A549 (cell line): ENCODE measurements at regions not wholly inside any gene's neighbourhood (a gene's known extent, or its start where the extent isn't known, plus 50 kb on each side); places are given as distances from the start of the nearest gene placed in this dataset.

Experiments
- ATAC-seq, 2 experiments: fragments of 200-7000 bp in 1 of 2; fragments of >200 bp in 1 of 2; cut with Nextera tagmentation in 1 of 2; cut with Tn5 transposase in 1 of 2; 3 replicates each; pipeline versions ENCODE4 v1.8.0 to v1.9.1; 2018 to 2020; ENCODE audit warnings: mild to moderate bottlenecking in 1 of 2, moderate library complexity in 1 of 2
- CTCF ChIA-PET: fragments of 300-600 bp; sonication (Branson Sonifier 250); formaldehyde crosslinking; extraction: SDS; loops from one replicate; lab custom pipeline; 2021; ENCODE audit warnings: antibody characterized with exemption, inconsistent platforms; lab: Yijun Ruan, JAX
- POLR2A ChIA-PET: fragments of 350-600 bp; formaldehyde crosslinking; extraction: SDS; loops from one replicate; lab custom pipeline; 2021; ENCODE audit warnings: antibody characterized with exemption, inconsistent platforms; lab: Yijun Ruan, JAX
- DNase-seq, 2 experiments: peaks; one replicate each; pipeline versions ENCODE4 v3.0.0 to v3.0.0-alpha.2; 2011 to 2016; ENCODE audit warnings: low read depth in 1 of 2, low spot score in 1 of 2
- FAIRE-seq: peaks from 2 replicates; lab custom pipeline; 2011; peaks lifted over from hg19 to GRCh38; lab: Jason Lieb, UNC
- H3K27ac ChIP-seq, 2 experiments: fragments of >200 bp; sonication (Bioruptor Twin); formaldehyde crosslinking; 3 replicates each; pipeline ENCODE4 v1.5.1; 2016 to 2017
- H3K4me1 ChIP-seq: fragments of >200 bp; sonication (Bioruptor Twin); formaldehyde crosslinking; 3 replicates; pipeline ENCODE4 v1.6.1; 2016
- H3K4me2 ChIP-seq: fragments of >200 bp; sonication (Bioruptor Twin); formaldehyde crosslinking; 3 replicates; pipeline ENCODE4 v1.6.1; 2016
- H3K4me3 ChIP-seq: fragments of >200 bp; sonication (Bioruptor Twin); formaldehyde crosslinking; 3 replicates; pipeline ENCODE4 v1.5.1; 2016
- H3K9me3 ChIP-seq: fragments of >200 bp; sonication (Bioruptor Twin); formaldehyde crosslinking; 3 replicates; pipeline ENCODE4 v1.6.1; 2016
- CBX2 ChIP-seq: fragments of 200-600 bp; sonication (generic); IDR thresholded peaks from 2 replicates; pipeline ENCODE4 v1.6.1; 2016; ENCODE audit warnings: low read depth, mild to moderate bottlenecking, borderline replicate concordance
- CEBPB ChIP-seq, 2 experiments: fragments of >200 bp in 1 of 2; sonication (Bioruptor Twin) in 1 of 2; formaldehyde crosslinking in 1 of 2; IDR thresholded peaks; 2 replicates each; pipeline ENCODE4 v1.6.1; 2012 to 2016
- EHF ChIP-seq: fragments of 250-450 bp; sonication (Bioruptor Pico); IDR thresholded peaks from 2 replicates; pipeline ENCODE4 v1.5.0; 2020; ENCODE audit warnings: mild to moderate bottlenecking
- ESRRA ChIP-seq: fragments of 150-350 bp; IDR thresholded peaks from 2 replicates; pipeline ENCODE4 v1.6.1; 2014; ENCODE audit warnings: mild to moderate bottlenecking, low read length, borderline replicate concordance
- GATA3 ChIP-seq: IDR thresholded peaks from 2 replicates; pipeline ENCODE4 v1.6.1; 2012; ENCODE audit warnings: borderline replicate concordance
- HEYL ChIP-seq: fragments of 250-450 bp; sonication (Bioruptor Pico); IDR thresholded peaks from 2 replicates; pipeline ENCODE4 v1.8.0; 2021; ENCODE audit warnings: mild to moderate bottlenecking, moderate library complexity
- KDM1A ChIP-seq: fragments of 200-600 bp; sonication (generic); IDR thresholded peaks from 2 replicates; pipeline ENCODE4 v1.6.1; 2016; ENCODE audit warnings: low read depth, mild to moderate bottlenecking
- MAFK ChIP-seq: fragments of 450-650 bp; IDR thresholded peaks from 2 replicates; pipeline ENCODE4 v1.6.1; 2014; ENCODE audit not compliant: partially characterized antibody
- PHF8 ChIP-seq: fragments of 200-600 bp; sonication (generic); IDR thresholded peaks from 2 replicates; pipeline ENCODE4 v1.6.1; 2016; ENCODE audit warnings: low read depth, mild to moderate bottlenecking, antibody characterized with exemption, moderate library complexity, borderline replicate concordance
- POLR2AphosphoS2 ChIP-seq: conservative IDR thresholded peaks from 2 replicates; pipeline ENCODE4 v1.6.1; 2012; ENCODE audit warnings: low read length, improper control_type of control experiment, inconsistent platforms
- RARB ChIP-seq: fragments of 250-450 bp; sonication (Bioruptor Pico); IDR thresholded peaks from 2 replicates; pipeline ENCODE4 v1.8.0; 2021; ENCODE audit warnings: mild to moderate bottlenecking, moderate library complexity
- RCOR1 ChIP-seq: fragments of 150-350 bp; IDR thresholded peaks from 2 replicates; pipeline ENCODE4 v1.6.1; 2014; ENCODE audit warnings: antibody characterized with exemption, low read length, low read depth
- RFX5 ChIP-seq: fragments of 450-650 bp; IDR thresholded peaks from 2 replicates; pipeline ENCODE4 v1.7.1; 2014; ENCODE audit warnings: antibody characterized with exemption, mild to moderate bottlenecking, moderate library complexity
- SREBF2 ChIP-seq: fragments of 450-650 bp; IDR thresholded peaks from 2 replicates; pipeline ENCODE4 v1.6.1; 2014; ENCODE audit warnings: mild to moderate bottlenecking, moderate library complexity
- ZNF302 ChIP-seq: fragments of 250-450 bp; sonication (Bioruptor Pico); IDR thresholded peaks from 2 replicates; pipeline ENCODE4 v1.9.0; 2021; ENCODE audit warnings: inconsistent platforms, mild to moderate bottlenecking, moderate library complexity
- WGBS: methylation state at CpG from one replicate; pipeline ENCODE4 v1.1.6; 2017; ENCODE audit errors: missing lambda C conversion rate; 5-methylcytosine and 5-hydroxymethylcytosine counted together
- TF ChIP-seq, protein P1 (sequence below): fragments of 200-600 bp; sonication (generic); IDR thresholded peaks from 2 replicates; pipeline ENCODE4 v1.6.1; 2016; ENCODE audit warnings: antibody characterized with exemption, mild to moderate bottlenecking, moderate library complexity
- TF ChIP-seq, protein P2 (sequence below): fragments of 450-650 bp; IDR thresholded peaks from 2 replicates; pipeline ENCODE4 v1.6.1; 2014; ENCODE audit warnings: antibody characterized with exemption
- TF ChIP-seq, protein P3 (sequence below): fragments of 150-350 bp; IDR thresholded peaks from 2 replicates; pipeline ENCODE4 v1.6.1; 2014; ENCODE audit warnings: low read depth, mild to moderate bottlenecking, low read length

DNA sequence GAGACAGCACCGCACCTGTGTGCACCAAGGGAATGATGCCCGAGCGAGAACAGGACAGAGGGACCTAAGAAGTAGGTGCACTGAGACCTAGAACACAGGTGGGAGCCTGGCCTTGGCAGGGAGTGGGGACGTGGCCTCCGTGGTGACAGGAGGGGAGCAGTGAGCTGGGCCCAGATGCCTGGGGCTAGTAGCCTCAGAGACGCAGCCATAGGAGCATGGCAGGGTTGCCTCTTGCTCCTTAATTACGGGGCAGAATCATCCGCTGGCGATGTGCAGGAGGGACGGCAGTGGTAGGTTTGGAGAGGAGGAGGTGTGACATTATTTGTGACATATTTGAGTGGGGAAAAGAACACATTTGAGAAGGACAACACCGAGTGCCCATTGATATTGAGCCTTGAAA is 57.0 kb upstream of the HPCAL1 start:
- no peaks in the 10 kb centered on the region for H3K4me1 ChIP-seq
- H3K27ac ChIP-seq = no peak overlapping the region
- CTCF ChIA-PET = interaction anchor here (1.3 kb wide), 1 partner anchor 20 kb away, joined by 3 read pairs; no protein-coding TSS in a partner anchor
- POLR2A ChIA-PET = no interaction called here
- FAIRE-seq (no peak), DNase-seq (no peak), ATAC-seq (no peak)
- TF ChIP-seq ESRRA (no peak), MAFK (no peak)
- WGBS = 70% methylated on average over 11 of the region's 11 CpGs
- H3K4me2 ChIP-seq = no peak overlapping the region
- peaks cover 20% of the 10 kb centered on the region for H3K9me3 ChIP-seq
- no peak overlapping the region for H3K4me3 ChIP-seq

DNA sequence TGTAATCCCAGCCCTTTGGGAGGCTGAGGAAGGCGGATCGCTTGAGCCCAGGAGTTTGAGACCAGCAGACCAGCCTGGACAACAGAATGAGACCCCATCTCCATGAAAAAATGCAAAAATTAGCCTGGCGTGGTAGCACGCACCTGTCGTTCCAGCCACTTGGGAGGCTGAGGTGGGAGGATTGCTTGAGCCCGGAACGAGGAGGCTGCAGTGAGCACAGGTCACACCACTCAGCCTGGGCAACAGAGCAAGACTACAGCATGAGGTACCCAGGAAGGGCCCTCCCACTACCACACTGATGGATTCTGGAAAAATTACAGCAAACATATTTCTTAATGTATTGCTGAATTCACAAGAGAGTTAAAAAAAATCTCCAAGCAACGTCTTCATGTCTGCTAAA is 56.3 kb upstream of the HPCAL1 start:
- no peak overlapping the region for H3K27ac ChIP-seq
- H3K4me1 ChIP-seq = no peaks in the 10 kb centered on the region
- FAIRE-seq = no peak
- peaks cover 22% of the 10 kb centered on the region for H3K9me3 ChIP-seq
- ChIA-PET CTCF (interaction anchor here (0.8 to 1.4 kb wide), 2 partner anchors 11 to 105 kb away, joined by 4 to 5 read pairs; no protein-coding TSS in a partner anchor), POLR2A (no interaction called here)
- TF ChIP-seq ZNF302 (no peak), GATA3 (no peak), RFX5 (no peak), KDM1A (no peak), CEBPB (IDR thresholded peaks at IDR 0.05) (no peak), ESRRA (no peak), RCOR1 (no peak), EHF (CRISPR knock-in tag) (no peak), CBX2 (no peak), POLR2AphosphoS2 (no peak)
- TF ChIP-seq, protein P1, sequence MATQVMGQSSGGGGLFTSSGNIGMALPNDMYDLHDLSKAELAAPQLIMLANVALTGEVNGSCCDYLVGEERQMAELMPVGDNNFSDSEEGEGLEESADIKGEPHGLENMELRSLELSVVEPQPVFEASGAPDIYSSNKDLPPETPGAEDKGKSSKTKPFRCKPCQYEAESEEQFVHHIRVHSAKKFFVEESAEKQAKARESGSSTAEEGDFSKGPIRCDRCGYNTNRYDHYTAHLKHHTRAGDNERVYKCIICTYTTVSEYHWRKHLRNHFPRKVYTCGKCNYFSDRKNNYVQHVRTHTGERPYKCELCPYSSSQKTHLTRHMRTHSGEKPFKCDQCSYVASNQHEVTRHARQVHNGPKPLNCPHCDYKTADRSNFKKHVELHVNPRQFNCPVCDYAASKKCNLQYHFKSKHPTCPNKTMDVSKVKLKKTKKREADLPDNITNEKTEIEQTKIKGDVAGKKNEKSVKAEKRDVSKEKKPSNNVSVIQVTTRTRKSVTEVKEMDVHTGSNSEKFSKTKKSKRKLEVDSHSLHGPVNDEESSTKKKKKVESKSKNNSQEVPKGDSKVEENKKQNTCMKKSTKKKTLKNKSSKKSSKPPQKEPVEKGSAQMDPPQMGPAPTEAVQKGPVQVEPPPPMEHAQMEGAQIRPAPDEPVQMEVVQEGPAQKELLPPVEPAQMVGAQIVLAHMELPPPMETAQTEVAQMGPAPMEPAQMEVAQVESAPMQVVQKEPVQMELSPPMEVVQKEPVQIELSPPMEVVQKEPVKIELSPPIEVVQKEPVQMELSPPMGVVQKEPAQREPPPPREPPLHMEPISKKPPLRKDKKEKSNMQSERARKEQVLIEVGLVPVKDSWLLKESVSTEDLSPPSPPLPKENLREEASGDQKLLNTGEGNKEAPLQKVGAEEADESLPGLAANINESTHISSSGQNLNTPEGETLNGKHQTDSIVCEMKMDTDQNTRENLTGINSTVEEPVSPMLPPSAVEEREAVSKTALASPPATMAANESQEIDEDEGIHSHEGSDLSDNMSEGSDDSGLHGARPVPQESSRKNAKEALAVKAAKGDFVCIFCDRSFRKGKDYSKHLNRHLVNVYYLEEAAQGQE = no peak
- TF ChIP-seq, protein P2, sequence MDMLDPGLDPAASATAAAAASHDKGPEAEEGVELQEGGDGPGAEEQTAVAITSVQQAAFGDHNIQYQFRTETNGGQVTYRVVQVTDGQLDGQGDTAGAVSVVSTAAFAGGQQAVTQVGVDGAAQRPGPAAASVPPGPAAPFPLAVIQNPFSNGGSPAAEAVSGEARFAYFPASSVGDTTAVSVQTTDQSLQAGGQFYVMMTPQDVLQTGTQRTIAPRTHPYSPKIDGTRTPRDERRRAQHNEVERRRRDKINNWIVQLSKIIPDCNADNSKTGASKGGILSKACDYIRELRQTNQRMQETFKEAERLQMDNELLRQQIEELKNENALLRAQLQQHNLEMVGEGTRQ = no peak
- ATAC-seq = no peak
- DNase-seq = no peak
- H3K4me3 ChIP-seq = no peak overlapping the region
- 81% methylated on average over 8 of the region's 8 CpGs for WGBS
- no peak overlapping the region for H3K4me2 ChIP-seq

DNA sequence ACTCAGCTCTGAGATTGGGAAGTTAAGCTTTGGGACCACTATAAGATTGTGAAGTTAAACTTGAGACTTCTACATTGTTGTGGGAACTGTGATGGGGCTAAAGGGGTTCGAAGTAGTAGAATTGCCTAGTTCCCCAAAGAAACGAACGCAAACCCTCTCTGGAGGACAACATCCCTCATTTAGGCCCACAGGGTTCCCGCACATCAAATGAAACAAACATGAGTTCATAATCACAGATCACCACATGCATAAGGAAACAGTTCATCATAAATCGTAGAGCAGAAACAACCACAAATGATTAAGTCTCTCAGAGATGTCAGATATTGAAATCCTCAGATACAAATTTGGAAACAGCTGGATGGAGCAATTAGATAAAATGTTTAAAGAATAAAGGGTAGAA is 55.9 kb upstream of the HPCAL1 start:
- ATAC-seq = no peak
- no peak for DNase-seq
- POLR2A ChIA-PET = no interaction called here
- CTCF ChIA-PET = interaction anchor here (0.8 to 1.4 kb wide), 2 partner anchors 11 to 105 kb away, joined by 4 to 5 read pairs; no protein-coding TSS in a partner anchor
- H3K4me3 ChIP-seq = no peak overlapping the region
- no peaks in the 10 kb centered on the region for H3K4me1 ChIP-seq
- H3K9me3 ChIP-seq = peaks cover 25% of the 10 kb centered on the region
- no peak overlapping the region for H3K4me2 ChIP-seq
- WGBS = 65% methylated on average over 5 of the region's 5 CpGs
- TF ChIP-seq PHF8 (no peak), RARB (CRISPR knock-in tag) (no peak), SREBF2 (no peak), RCOR1 (no peak), HEYL (CRISPR knock-in tag) (no peak)
- TF ChIP-seq, protein P3, sequence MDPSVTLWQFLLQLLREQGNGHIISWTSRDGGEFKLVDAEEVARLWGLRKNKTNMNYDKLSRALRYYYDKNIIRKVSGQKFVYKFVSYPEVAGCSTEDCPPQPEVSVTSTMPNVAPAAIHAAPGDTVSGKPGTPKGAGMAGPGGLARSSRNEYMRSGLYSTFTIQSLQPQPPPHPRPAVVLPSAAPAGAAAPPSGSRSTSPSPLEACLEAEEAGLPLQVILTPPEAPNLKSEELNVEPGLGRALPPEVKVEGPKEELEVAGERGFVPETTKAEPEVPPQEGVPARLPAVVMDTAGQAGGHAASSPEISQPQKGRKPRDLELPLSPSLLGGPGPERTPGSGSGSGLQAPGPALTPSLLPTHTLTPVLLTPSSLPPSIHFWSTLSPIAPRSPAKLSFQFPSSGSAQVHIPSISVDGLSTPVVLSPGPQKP = no peak
- TF ChIP-seq, all 56 proteins: peak for 0
- no peak overlapping the region for H3K27ac ChIP-seq
- no peak for FAIRE-seq
